Mucosa of gallbladder (tissue), 1 donor: ENCODE measurements at regions not wholly inside any gene's neighbourhood (a gene's known extent, or its start where the extent isn't known, plus 50 kb on each side); places are given as distances from the start of the nearest gene placed in this dataset.

Experiments
- DNase-seq: peaks from one replicate; pipeline ENCODE4 v3.0.0-alpha.2; 2020; ENCODE audit warnings: low spot score
- donor health status: DM: no; HTN: no; CAD: no.

DNA sequence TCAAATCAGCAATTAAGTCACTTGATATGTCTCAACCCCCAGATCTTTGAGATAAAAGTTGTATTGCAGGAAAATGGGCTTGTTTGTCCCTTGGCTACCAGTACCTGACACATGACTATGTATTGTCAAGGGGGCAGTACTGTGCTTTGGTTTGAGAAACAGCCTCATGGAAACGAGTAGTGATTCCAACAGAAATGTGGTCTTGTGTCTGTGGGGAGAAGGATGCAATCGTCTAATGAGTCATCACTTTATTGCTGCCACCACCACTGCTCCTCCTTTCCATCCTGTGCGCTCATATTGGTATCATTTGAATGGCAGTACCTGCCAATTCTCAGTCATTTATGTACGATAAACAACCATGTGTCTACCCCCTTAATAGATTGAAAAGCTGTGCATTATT is 72.8 kb upstream of the ARHGAP5 start:
- DNase-seq, result no peak

DNA sequence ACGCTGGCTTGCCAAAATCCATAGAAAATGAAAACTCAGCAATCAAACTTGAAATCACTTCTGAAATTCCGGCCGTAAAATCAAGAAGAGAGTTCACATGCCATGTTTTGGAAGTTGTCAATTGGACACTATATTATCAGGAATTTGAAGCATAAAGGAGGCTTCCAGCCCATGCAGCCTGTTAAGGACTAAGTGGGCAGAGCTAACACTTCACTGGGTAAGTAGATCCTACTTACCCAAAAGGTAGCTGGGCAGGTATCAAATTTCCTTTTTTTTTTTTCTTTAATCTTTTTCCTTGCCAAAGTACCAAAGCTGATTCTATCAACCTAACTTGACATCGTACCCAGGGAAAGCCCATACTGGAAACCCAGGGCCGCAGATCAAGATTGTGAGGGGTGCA is 71.5 kb upstream of the ARHGAP5 start:
- DNase-seq, result no peak

DNA sequence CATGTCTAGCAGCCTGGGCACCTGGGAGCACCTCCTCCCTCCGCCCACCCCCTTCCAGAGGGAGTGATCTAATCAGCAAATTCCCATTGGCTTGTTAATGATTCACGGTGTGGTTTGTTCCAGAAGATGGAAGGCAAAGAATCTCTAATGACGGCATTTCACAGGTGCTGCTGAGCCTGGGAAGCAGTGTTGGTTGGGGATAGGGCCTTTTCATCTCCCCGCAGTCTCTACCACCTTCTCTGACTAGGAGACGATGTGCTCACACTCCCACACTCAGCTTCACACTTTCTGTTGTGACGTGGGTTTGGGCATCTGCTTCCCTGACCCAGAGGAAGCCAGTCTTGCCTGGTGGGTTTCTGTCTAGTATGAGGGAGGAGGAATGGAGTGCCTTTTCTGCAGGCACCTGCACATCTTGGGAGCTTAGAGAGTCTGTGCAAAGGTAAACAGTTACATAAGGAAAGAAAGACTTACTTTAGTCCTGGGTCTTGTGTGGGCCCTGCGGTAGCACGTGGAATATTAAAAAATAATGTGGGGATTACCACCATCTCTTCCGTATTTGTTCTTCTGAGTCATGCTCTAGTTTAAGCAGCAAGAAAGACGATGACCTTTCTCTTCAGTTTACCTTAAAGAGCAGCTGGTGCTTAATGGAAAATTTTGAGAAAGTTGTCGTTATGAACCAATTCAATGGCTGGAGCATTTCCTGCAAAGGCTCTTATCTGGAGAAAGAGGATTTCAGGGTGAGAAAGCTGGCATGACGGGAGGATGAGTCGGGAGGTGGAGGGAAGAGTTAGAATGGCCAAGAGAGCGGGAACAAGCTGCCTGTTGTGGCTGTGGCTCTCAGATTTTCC is 70.6 kb upstream of the ARHGAP5 start:
- no peak for DNase-seq

DNA sequence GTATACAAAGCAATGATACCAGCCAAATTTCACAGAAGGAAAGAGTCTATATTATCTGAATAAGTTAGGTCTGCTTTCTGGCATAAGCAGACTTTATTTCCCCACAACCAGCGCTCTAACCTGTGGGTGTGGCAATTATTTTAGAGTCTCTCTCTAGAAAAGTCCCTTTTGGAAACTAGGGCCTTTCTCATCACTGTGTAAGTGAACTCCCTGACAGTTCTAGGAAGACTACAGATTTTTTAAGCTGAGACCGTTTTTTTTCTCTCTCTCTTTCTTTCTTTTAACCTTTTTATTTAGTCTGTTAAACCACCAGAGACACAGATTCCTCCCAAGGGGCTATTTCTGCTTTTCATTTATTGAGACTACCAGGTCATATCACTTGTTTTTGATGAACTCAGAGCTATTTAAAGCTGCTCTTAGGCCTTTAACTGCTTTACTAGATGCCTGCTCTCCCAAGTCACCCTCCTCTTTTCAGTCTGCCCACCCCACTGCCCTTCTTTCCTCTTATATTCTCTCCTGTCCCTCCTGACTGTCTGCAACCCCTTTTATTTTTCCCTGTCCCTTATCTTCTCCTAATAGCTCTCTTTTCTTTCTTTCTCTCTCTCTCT is 69.2 kb upstream of the ARHGAP5 start:
- DNase-seq, result no peak

DNA sequence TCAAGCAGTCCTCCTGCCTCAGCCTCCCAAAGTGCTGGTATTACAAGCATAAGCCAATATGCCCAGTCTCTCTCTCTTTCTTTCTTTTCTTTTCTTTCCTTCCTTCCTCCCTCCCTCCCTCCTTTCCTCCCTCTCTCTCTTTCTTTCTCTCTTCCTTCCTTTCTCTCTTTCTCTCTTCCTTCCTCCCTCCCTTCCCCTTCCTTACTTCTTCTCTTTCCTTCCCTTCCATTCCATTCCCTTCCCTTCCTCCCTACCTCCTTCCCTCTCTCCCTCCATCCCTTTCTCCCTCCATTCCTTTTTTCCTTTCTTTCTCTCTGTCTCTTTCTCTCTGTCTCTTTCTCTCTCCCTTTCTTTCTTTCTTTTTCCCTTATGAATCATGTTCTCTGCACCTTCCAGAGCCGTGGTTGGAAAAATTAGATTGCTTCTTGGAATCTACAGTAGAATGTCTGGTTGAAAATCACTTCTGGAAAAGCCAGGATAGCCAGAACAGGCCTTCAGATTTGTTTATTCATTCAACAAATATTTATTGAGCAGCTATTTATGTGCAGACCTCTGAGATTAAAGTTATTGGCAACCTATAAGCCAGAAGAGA is 68.4 kb upstream of the ARHGAP5 start:
- no peak for DNase-seq

DNA sequence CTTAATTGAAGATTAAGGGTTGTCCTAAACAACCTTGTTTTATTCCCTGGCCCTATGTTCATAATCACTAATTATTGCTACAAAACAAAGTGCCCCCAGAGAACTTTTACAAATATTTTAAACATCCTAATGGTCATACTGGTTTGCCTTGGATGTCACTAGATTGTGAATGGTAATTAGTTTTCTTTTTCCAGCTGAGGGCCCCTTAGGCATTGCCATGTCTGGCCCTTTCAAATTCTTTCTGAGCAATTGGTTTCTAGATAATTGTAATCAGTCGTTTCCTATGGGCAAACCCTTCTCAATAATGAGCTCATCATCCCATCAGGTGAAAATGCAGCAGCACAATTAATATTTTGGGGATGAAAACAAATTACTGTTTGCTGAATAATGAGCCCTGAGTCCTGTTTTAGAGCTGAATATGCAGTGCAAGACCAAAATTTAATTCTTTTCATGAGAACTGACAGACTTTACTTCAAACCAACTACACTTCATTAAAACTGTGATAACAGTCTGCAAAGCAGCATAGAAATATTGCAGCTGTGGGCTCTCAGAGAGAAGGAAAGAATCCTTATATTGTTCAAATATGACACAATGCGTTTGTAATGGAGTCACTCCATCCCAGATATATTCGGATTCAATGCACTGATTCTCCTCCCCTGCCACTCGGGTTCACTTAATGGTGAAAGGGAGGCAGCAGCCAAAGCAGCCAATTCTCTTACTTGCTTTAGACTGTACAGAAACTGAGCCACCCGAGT is 67.7 kb upstream of the ARHGAP5 start:
- no peak for DNase-seq

DNA sequence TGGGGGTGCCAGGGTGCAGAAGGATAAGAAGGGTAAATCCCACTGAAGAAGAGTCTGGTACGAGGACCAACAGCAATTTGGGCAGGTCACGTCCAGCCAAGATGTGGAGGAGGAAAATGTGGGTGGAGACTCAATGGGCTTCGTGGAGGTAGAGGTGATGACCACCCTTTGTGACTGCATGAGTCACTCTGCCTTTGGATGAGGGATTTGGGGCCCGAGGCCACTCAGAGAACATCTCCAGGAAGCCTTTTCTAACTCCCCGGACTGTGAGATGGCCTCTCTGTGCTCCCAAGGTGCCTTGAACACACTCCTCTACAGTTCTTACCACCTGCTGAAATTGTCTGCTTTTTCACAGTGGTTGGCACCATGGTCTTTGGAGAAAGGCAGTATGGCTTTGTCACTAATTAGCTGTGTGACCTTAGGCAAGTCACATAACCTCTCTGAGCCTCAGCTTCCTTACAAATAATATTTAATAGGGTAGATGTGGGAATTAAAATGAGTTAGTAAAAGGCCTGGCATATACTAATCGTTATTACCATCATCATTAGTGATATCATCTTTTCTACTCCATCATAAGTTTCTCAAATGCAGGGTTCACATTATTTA is 67.0 kb upstream of the ARHGAP5 start:
- DNase-seq, result no peak

DNA sequence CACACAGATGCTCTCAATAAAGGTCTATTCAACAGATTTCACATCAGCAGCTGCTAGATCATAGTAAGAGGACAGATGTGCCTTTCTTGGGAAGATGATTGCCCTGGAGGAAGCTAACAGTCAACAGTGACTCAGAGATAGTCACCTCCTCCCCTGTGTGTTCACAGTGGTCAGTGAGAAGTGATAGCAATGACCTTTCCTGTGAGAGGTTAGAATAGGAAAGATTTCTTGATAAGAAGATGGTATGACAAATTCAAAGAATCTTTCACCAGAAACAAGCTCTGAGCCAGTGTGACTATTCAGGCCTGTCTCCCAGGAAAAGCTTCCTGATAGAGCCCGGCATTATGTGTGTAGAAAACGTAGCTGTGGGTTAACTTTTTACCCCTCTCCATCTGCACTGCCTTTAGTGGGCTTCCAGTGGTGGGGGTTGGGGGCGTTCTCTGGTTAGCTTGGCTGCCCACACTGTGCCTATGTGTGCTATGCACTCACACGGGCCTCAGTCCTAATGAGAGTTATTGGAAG is 66.4 kb upstream of the ARHGAP5 start:
- DNase-seq, result no peak

DNA sequence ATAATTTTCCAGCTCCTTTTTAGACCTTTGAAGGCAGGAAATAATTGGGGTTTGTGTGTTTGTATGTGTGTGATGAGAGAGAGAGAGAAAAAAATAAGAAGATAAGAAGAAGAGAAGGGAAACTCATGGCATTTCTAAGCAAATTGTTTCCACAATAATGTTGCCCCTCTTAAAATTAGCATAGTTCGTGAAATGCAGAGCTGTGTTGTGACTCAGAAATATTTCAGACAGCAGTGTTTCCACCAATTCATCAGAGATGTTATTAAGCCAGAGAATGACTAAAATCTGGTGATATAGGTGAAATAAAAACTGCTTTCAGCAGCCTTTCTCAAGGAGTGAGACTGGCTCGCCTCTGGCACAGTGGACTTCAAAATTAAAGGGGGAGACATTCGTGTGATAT is 65.9 kb upstream of the ARHGAP5 start:
- DNase-seq, result no peak

DNA sequence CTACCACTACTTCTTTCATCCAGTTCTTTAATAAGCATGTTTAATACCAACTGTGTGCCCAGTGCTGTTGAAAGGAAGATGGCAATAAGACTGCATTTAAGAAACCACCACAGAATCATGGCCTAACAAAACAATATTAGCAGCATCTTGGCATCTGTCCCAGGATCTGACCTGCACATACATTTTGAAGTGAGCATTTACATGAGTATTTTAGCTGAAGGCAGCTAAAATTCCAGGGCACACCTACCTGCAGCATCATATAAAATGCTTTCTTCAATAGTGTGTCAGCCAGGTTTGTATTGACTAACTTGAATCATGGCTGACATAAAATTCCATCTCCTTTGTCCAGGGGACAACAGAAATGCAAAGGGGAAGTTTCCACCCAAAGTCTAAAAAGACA is 65.0 kb upstream of the ARHGAP5 start:
- DNase-seq, result no peak

DNA sequence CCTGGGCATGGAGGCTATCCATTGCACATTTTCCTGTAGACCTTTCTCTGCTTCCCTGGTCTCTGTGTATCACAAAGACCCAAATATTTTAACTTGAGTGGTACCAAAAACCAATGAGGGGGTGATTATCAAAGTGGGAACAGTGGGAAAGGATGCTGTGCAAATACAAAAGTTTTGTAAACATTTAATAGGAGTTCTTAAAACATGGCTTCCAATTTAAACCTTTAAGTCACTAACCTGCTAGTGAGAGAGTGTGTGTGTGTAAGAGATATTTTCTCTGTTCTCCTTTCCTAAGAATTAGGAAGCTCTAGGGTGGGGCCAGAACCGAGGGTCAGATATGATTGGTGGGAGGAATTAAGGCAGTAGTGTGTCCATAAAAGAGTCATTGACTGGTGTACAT is 64.5 kb upstream of the ARHGAP5 start:
- DNase-seq, result no peak

DNA sequence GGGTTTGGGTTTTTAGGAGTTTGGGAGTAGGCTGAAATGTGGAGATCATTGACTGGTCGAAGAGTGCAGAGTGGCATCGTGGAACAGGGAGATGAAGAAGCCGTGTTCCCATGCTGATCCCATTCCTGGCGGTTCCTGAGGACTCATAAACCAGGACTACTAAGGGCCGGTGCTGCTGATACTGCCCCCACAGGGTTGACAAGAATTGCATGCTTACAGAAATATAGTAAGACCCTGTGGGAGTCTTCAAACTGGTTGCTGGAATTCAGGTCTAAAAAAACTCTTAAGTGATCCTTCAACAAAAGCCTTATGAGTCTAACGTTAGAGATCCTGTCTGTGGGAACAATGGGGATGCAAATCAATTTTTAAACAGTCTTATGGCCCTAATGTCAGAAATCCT is 64.0 kb upstream of the ARHGAP5 start:
- DNase-seq, result no peak

DNA sequence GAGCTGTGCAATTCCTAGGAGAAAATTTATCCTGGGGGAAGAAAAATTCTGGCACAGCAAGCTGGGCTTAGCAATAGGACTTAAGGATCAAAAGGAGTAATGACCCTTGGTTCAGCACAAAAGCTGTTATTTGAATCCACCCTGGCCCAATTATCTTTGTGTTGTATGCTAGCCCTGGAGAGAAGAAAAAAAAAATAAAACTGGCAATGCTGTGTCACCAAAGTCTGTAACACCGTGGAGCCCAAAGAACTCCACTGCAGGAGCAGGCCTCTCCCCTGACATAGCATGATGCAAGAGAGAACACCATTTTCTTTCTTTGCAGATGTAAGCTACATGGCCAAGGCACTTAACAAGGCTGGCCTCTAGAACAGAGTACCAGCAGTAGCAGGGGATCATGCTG is 63.0 kb upstream of the ARHGAP5 start:
- no peak for DNase-seq

DNA sequence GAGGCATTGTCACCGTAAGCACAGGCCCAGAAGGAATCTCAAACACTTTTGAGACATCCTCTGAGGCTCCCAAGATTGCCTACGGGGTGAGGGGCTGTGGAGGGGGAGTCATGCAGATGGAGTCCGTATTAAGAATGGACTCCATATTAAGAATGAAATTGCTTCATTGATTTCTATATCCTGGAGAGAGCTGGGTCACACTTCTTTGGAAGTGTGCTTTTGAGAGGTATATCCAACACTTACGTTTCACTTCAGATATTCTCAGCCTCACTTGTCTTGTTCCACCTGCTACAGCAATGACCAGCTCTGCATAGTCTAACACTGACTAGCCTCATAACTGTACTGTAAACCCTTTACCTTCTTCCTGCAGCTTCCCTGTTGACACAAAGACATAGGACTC is 62.6 kb upstream of the ARHGAP5 start:
- no peak for DNase-seq

DNA sequence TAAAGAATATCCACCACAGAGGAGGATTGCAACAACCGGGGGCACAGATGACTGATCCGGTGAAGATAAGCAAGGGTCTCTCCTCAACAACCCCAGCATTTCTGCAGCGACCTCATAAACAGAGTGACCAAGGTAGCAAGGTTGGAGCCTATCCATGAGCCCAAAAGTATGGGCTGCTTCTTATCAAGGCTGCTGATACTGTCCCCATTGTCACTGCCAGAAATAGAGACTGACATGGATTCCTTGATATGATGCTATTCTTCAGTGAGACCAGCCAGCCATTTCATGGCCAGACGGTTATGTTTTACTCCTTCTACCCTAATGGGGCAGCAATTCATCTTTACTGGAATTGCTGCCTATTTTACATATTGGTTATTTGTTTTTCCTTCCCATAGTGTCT is 61.9 kb upstream of the ARHGAP5 start:
- DNase-seq, result no peak

DNA sequence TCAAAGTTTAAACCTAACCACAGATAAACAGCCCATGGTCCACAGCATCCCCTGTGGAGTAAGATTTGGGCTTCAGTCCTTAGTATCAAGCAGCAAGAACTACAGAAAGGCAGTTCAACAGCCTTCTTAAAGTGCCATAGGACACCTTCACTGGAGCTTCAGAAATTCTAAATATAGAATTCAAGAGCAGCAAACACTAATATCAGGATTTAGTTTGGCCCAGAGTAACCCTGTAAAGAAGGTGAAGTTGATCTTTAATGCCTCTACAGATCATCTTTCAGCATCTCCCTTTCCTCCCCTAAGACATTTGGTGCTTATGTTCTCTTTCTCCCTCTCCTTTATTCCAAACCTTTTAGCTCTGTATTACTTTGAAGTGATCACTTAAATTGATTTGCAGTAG is 59.5 kb upstream of the ARHGAP5 start:
- DNase-seq, result no peak

DNA sequence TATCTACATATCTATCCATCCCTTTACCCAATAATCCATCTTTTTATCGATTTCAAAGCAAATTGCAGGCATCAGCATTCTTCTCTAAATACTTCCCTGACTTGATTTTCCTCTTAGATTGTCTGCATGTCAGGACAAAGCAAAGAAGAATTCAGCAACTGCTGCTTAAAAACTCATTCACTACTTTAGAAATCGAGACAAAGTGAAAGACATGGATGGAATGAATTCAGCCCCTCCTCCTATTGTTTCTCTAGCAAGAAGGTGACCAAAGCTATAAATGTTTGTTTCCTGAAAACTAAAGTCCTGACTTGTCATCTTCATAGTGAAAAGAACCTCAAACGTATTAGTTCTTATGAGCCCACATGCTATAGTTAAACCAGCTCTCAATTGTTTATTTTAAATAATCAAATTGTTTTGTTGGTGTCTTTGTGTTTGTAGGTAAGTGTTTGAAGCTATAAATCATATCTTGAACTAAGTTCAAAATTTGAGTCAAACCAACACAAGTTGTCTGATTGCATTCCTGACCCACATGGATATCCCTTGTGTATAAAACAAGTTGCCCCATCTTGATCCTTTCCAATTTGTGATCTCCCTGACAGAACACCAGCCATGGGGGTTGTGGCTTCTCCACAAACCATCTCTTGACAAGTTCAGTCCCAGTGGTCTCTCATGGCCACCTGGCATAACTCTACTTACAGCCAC is 58.6 kb upstream of the ARHGAP5 start:
- no peak for DNase-seq

DNA sequence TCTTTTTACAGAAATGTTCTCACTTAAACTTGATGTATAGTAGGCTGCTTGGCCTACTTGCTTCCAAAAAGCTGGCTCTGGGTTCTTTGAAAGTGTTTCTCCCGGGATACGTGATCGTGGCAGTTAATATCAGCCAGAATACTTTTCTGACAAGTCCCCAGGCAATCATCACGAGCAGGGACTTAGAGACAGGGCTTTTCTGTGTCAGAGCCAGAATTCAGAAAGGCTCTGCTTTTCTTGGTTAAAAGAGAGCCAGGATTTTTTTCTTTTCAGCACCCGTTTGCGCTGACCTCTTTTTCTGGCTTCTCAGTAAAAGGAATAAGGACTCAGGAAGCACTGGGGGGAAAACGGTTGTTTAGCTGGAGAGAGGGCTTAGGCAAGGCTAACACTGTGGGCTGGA is 57.8 kb upstream of the ARHGAP5 start:
- DNase-seq, result no peak

DNA sequence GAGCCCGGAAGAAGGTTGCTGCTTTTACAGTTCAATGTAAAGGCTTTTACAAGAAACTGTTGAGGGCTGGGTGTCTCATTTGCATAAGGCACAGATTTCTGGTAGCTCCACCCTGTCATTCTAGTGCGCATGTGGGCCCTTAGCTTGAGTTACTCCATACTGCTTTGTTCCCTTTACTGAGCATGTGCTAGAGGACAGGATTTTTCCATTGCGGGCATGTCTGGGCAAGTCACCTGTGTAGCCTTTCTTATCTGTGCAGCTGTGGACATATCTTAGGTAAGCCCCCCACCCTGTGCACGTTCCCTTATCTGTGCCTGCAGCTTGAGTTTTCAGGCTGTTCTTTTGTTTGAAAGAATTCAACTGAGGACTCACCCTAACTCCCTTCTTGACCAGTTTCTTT is 56.2 kb upstream of the ARHGAP5 start:
- DNase-seq, result no peak

DNA sequence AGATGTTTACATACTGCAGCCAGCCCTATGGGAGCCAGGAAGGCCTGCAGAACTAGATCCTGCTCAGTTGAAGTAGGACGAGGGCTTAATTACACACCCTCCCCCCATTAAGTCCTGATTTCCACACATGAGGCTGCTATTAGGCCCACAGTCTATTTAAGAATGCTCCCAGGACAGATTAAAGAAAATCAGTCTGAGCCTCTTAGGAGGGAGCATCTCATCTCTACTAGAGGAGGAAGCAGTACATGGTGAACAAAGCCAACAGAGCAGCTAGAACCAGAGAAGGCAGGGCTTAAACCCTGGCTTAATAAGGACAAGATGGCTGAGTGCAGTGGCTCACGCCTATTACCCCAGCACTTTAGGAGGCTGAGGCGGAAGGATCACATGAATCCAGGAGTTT is 55.8 kb upstream of the ARHGAP5 start:
- DNase-seq, result no peak

DNA sequence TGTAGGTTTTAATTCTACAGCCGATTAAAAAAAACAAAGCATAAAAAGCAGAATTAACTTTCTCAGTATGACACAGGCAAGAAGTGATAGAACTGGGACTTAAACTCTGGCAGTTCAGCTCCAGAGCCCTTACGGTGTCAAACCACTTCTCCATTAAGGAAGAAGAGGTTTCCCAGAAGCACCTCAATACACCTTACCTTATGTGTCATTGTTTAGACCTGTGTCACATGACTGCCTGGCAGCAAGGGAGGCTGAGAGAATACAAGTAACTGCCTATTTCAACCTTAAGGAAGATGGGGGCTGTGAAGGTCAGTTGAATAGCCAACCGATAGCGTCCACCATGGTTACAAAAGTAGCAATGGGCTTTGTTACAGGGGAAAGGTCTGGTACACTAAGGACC is 54.6 kb upstream of the ARHGAP5 start:
- DNase-seq, result no peak
